CD8-positive, alpha-beta memory T cell (primary cell): ENCODE measurements at regions not wholly inside any gene's neighbourhood (a gene's known extent, or its start where the extent isn't known, plus 50 kb on each side); places are given as distances from the start of the nearest gene placed in this dataset.

Experiments used
- CTCF ChIA-PET: fragments of 350-600 bp; sonication (Branson Sonifier 250); formaldehyde crosslinking; loops from one replicate; lab custom pipeline; 2021; ENCODE audit warnings: antibody characterized with exemption; lab: Charles Lee
- POLR2A ChIA-PET: fragments of 350-600 bp; sonication (Branson Sonifier 250); formaldehyde crosslinking; loops from one replicate; lab custom pipeline; 2021; ENCODE audit warnings: antibody characterized with exemption; lab: Charles Lee
- DNase-seq, 5 donors: peaks; one replicate each; pipeline versions ENCODE4 v3.0.0 to v3.0.0-alpha.2; 2020 to 2022; ENCODE audit warnings: mixed read lengths in 1 of 5
- H3K27ac ChIP-seq: one replicate; pipeline ENCODE4 v1.7.0; 2013; ENCODE audit warnings: low read depth, mild to moderate bottlenecking, low read length, moderate library complexity
- H3K27me3 ChIP-seq: 2 replicates; pipeline ENCODE4 v1.7.0; 2013; ENCODE audit warnings: low read length, mild to moderate bottlenecking; ENCODE audit not compliant: insufficient read depth, poor library complexity, severe bottlenecking
- H3K36me3 ChIP-seq: 2 replicates; pipeline ENCODE4 v1.7.0; 2013; ENCODE audit warnings: mild to moderate bottlenecking, low read length, moderate library complexity; ENCODE audit not compliant: insufficient read depth
- H3K4me1 ChIP-seq: 2 replicates; pipeline ENCODE4 v1.7.0; 2013; ENCODE audit warnings: mild to moderate bottlenecking, low read length, moderate library complexity; ENCODE audit not compliant: insufficient read depth
- H3K4me3 ChIP-seq: 2 replicates; pipeline ENCODE4 v1.7.0; 2013; ENCODE audit warnings: mild to moderate bottlenecking, low read length
- H3K9me3 ChIP-seq: 2 replicates; pipeline ENCODE4 v1.7.0; 2013; ENCODE audit warnings: mild to moderate bottlenecking, low read length
- H3K27ac Mint-ChIP-seq, 8 donors: one replicate each; pipeline ENCODE4 v1.8.0; 2020 to 2021; ENCODE audit warnings: mixed read lengths in 8 of 8, mild to moderate bottlenecking in 6 of 8, inconsistent platforms in 3 of 8, moderate library complexity in 3 of 8
- H3K27me3 Mint-ChIP-seq, 2 donors: one replicate each; pipeline ENCODE4 v1.8.0; 2020 to 2021; ENCODE audit warnings: mixed read lengths in 2 of 2, mild to moderate bottlenecking in 1 of 2, moderate library complexity in 1 of 2
- H3K36me3 Mint-ChIP-seq, 3 donors: one replicate each; pipeline ENCODE4 v1.8.0; 2020 to 2021; ENCODE audit warnings: mixed read lengths in 3 of 3, inconsistent platforms in 1 of 3, mild to moderate bottlenecking in 1 of 3
- H3K4me1 Mint-ChIP-seq, 3 donors: one replicate each; pipeline ENCODE4 v1.8.0; 2020 to 2021; ENCODE audit warnings: mixed read lengths in 3 of 3, inconsistent platforms in 1 of 3, mild to moderate bottlenecking in 1 of 3
- H3K4me3 Mint-ChIP-seq, 7 donors: one replicate each; pipeline ENCODE4 v1.8.0; 2020 to 2021; ENCODE audit warnings: mixed read lengths in 7 of 7, mild to moderate bottlenecking in 6 of 7, moderate library complexity in 4 of 7, inconsistent platforms in 2 of 7
- H3K9me3 Mint-ChIP-seq, 5 donors: one replicate each; pipeline ENCODE4 v1.8.0; 2020 to 2022; ENCODE audit warnings: mixed read lengths in 5 of 5, mild to moderate bottlenecking in 3 of 5, moderate library complexity in 2 of 5, inconsistent platforms in 1 of 5

- no peak overlapping the region for H3K27ac Mint-ChIP-seq
- ChIA-PET POLR2A (no interaction called here), CTCF (no interaction called here)
- H3K4me1 Mint-ChIP-seq, result no peaks in the 10 kb centered on the region
- Histone ChIP-seq H3K27ac (no peak overlapping the region), H3K36me3 (no peaks in the 10 kb centered on the region), H3K27me3 (no peaks in the 10 kb centered on the region), H3K9me3 (no peaks in the 10 kb centered on the region), H3K4me1 (no peaks in the 10 kb centered on the region), H3K4me3 (no peak overlapping the region)
- DNase-seq, result no peak
- H3K9me3 Mint-ChIP-seq, result peaks cover 6 to 18% (median 10%) of the 10 kb centered on the region in 5 donors
- H3K27me3 Mint-ChIP-seq, result no peaks in the 10 kb centered on the region
- H3K36me3 Mint-ChIP-seq, result no peaks in the 10 kb centered on the region
- H3K4me3 Mint-ChIP-seq, result no peak overlapping the region
Observed at GRCh38 chr6:91407706-91408105, 820.8 kb upstream of the MAP3K7 start.

- ChIA-PET POLR2A (no interaction called here), CTCF (no interaction called here)
- H3K4me3 Mint-ChIP-seq, result no peak overlapping the region
- no peaks in the 10 kb centered on the region for H3K4me1 ChIP-seq
- H3K27me3 ChIP-seq, result no peaks in the 10 kb centered on the region
- H3K27ac ChIP-seq, result no peak overlapping the region
- no peaks in the 10 kb centered on the region for H3K36me3 ChIP-seq
- DNase-seq, result no peak
- no peaks in the 10 kb centered on the region for H3K4me1 Mint-ChIP-seq
- peaks cover 0 to 1% of the 10 kb centered on the region in 2 donors for H3K27me3 Mint-ChIP-seq
- no peaks in the 10 kb centered on the region for H3K9me3 ChIP-seq
- no peak overlapping the region for H3K27ac Mint-ChIP-seq
- H3K36me3 Mint-ChIP-seq, result no peaks in the 10 kb centered on the region
- no peak overlapping the region for H3K4me3 ChIP-seq
- peaks cover 6 to 29% (median 8%) of the 10 kb centered on the region in 5 donors for H3K9me3 Mint-ChIP-seq
Observed at GRCh38 chr6:91392951-91393350, 806.1 kb upstream of the MAP3K7 start.

- Mint-ChIP-seq H3K36me3 (no peaks in the 10 kb centered on the region), H3K27ac (peak overlapping the region in 1 of 8 donors; percentile 62), H3K4me3 (no peak overlapping the region), H3K4me1 (no peaks in the 10 kb centered on the region), H3K27me3 (no peaks in the 10 kb centered on the region), H3K9me3 (peaks cover 5 to 15% (median 9%) of the 10 kb centered on the region in 5 donors)
- Histone ChIP-seq H3K9me3 (no peaks in the 10 kb centered on the region), H3K27me3 (no peaks in the 10 kb centered on the region), H3K4me3 (no peak overlapping the region), H3K36me3 (no peaks in the 10 kb centered on the region), H3K27ac (no peak overlapping the region), H3K4me1 (no peaks in the 10 kb centered on the region)
- DNase-seq, result no peak
- ChIA-PET POLR2A (no interaction called here), CTCF (no interaction called here)
Observed at GRCh38 chr6:91387290-91388059, 800.6 kb upstream of the MAP3K7 start.

DNA sequence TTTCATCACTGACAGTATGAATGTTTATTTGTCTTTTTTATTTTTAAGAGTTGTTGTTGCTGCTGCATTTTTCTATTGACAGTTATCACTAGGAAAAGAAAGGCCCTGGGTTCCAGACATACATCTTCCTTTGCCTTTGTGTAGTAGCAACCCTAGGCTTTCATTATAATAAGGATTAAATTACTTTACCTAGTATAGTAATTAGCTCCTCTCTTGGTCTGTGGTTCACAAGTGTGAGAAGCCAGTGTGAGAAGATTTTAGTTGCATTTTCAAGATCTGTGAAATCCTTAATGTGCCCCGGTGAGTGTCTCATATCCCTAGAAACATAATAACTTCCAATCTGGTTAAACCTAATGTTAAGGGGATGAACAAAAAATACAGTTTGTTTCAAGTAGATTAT, 799.3 kb upstream of the MAP3K7 start:
- no peak overlapping the region for H3K4me3 ChIP-seq
- no peaks in the 10 kb centered on the region for H3K4me1 ChIP-seq
- H3K36me3 Mint-ChIP-seq, result no peaks in the 10 kb centered on the region
- CTCF ChIA-PET, result no interaction called here
- H3K9me3 ChIP-seq, result no peaks in the 10 kb centered on the region
- no peaks in the 10 kb centered on the region for H3K27me3 ChIP-seq
- H3K27ac Mint-ChIP-seq, result no peak overlapping the region
- no peaks in the 10 kb centered on the region for H3K4me1 Mint-ChIP-seq
- H3K36me3 ChIP-seq, result no peaks in the 10 kb centered on the region
- no peak overlapping the region for H3K4me3 Mint-ChIP-seq
- DNase-seq, result no peak
- H3K27me3 Mint-ChIP-seq, result no peaks in the 10 kb centered on the region
- H3K9me3 Mint-ChIP-seq, result peaks cover 5 to 13% (median 6%) of the 10 kb centered on the region in 5 donors
- no peak overlapping the region for H3K27ac ChIP-seq
- POLR2A ChIA-PET, result no interaction called here

- no peak for DNase-seq
- Histone ChIP-seq H3K4me1 (no peaks in the 10 kb centered on the region), H3K36me3 (no peaks in the 10 kb centered on the region), H3K4me3 (no peak overlapping the region), H3K27ac (no peak overlapping the region), H3K9me3 (no peaks in the 10 kb centered on the region), H3K27me3 (no peaks in the 10 kb centered on the region)
- Mint-ChIP-seq H3K27me3 (no peaks in the 10 kb centered on the region), H3K36me3 (no peaks in the 10 kb centered on the region), H3K27ac (no peak overlapping the region), H3K9me3 (peaks cover 0 to 9% (median 2%) of the 10 kb centered on the region in 5 donors), H3K4me1 (no peaks in the 10 kb centered on the region), H3K4me3 (no peak overlapping the region)
- POLR2A ChIA-PET, result no interaction called here
- CTCF ChIA-PET, result no interaction called here
Observed at GRCh38 chr6:91383207-91383606, 796.3 kb upstream of the MAP3K7 start.

DNA sequence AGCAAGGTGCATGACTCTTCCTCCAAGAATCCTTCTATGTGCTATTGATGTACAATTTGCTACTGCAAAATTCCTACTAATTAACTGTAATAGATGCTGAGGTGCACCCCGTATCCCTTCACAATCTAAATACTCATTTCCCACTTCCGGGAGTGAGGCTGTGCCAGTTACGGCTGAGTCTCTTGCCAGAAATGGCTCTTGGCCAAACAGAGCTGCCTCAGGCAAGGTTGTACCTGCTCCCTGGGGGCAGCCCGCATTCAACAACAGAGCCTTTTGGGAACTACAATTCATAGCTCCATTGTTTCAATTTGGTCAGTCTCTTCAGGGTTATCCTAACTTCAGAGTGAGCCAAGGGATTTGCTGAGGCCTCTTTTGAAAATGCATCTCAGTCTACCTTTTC, 789.8 kb upstream of the MAP3K7 start:
- Histone ChIP-seq H3K27ac (no peak overlapping the region), H3K4me3 (no peak overlapping the region), H3K36me3 (no peaks in the 10 kb centered on the region), H3K4me1 (no peaks in the 10 kb centered on the region), H3K27me3 (no peaks in the 10 kb centered on the region), H3K9me3 (no peaks in the 10 kb centered on the region)
- DNase-seq, result no peak
- H3K4me3 Mint-ChIP-seq, result no peak overlapping the region
- H3K27ac Mint-ChIP-seq, result no peak overlapping the region
- CTCF ChIA-PET, result no interaction called here
- peaks cover 0 to 6% (median 3%) of the 10 kb centered on the region in 5 donors for H3K9me3 Mint-ChIP-seq
- POLR2A ChIA-PET, result no interaction called here
- no peaks in the 10 kb centered on the region for H3K4me1 Mint-ChIP-seq
- H3K27me3 Mint-ChIP-seq, result no peaks in the 10 kb centered on the region
- H3K36me3 Mint-ChIP-seq, result no peaks in the 10 kb centered on the region

DNA sequence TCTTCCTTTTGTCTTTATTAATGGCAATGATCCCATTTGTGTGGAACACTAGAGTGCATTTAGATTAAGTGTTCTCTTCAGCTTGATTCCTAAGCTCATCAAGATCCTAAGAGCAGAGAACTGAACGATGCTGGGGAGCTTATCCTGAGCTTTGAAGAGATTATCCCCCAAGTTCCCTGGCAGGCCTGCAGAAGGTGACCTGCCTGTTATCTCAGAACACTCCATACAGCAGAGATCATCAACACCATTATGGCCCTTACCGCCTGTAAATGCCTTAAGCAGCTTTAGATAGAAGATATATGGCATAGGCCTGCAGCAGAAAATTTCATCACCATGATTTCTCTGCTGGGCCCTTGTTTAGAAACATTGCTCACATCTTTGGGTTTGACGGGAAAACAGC, 779.9 kb upstream of the MAP3K7 start:
- no peak overlapping the region for H3K4me3 Mint-ChIP-seq
- peaks cover 0 to 2% of the 10 kb centered on the region in 2 donors for H3K27me3 Mint-ChIP-seq
- Histone ChIP-seq H3K4me1 (no peaks in the 10 kb centered on the region), H3K27me3 (no peaks in the 10 kb centered on the region), H3K9me3 (no peaks in the 10 kb centered on the region), H3K27ac (no peak overlapping the region), H3K4me3 (no peak overlapping the region), H3K36me3 (no peaks in the 10 kb centered on the region)
- no peak for DNase-seq
- POLR2A ChIA-PET, result no interaction called here
- H3K27ac Mint-ChIP-seq, result no peak overlapping the region
- no peaks in the 10 kb centered on the region for H3K4me1 Mint-ChIP-seq
- CTCF ChIA-PET, result no interaction called here
- no peaks in the 10 kb centered on the region for H3K36me3 Mint-ChIP-seq
- H3K9me3 Mint-ChIP-seq, result peaks cover 1 to 13% (median 3%) of the 10 kb centered on the region in 5 donors

- no peaks in the 10 kb centered on the region for H3K4me1 ChIP-seq
- no peaks in the 10 kb centered on the region for H3K27me3 ChIP-seq
- no peak overlapping the region for H3K4me3 Mint-ChIP-seq
- no peaks in the 10 kb centered on the region for H3K4me1 Mint-ChIP-seq
- no peaks in the 10 kb centered on the region for H3K27me3 Mint-ChIP-seq
- no peaks in the 10 kb centered on the region for H3K36me3 ChIP-seq
- no peaks in the 10 kb centered on the region for H3K9me3 ChIP-seq
- peaks cover 0 to 5% (median 4%) of the 10 kb centered on the region in 5 donors for H3K9me3 Mint-ChIP-seq
- no peak overlapping the region for H3K27ac Mint-ChIP-seq
- ChIA-PET POLR2A (no interaction called here), CTCF (no interaction called here)
- no peak overlapping the region for H3K4me3 ChIP-seq
- H3K27ac ChIP-seq, result no peak overlapping the region
- no peaks in the 10 kb centered on the region for H3K36me3 Mint-ChIP-seq
- DNase-seq, result no peak
Observed at GRCh38 chr6:91358986-91359385, 772.1 kb upstream of the MAP3K7 start.
